B cell (primary cell): ENCODE measurements at regions not wholly inside any gene's neighbourhood (a gene's known extent, or its start where the extent isn't known, plus 50 kb on each side); places are given as distances from the start of the nearest gene placed in this dataset.

Experiments used
- CTCF ChIP-seq: fragments of 200-600 bp; IDR thresholded peaks from one replicate; pipeline ENCODE4 v1.8.0; 2022; ENCODE audit warnings: antibody characterized with exemption, mild to moderate bottlenecking
- EZH2 ChIP-seq: IDR thresholded peaks from 2 replicates; pipeline ENCODE4 v1.6.1; 2012; ENCODE audit warnings: borderline replicate concordance, low read depth, mild to moderate bottlenecking, moderate library complexity, low read length; ENCODE audit not compliant: insufficient read depth, poor library complexity, severe bottlenecking

- no peak for TF ChIP-seq CTCF
- TF ChIP-seq EZH2: no peak
Measured at GRCh38 chr2:180873219-180873618, 107.2 kb upstream of the UBE2E3 start.
